Central memory CD8-positive, alpha-beta T cell (primary cell): ENCODE measurements at regions not wholly inside any gene's neighbourhood (a gene's known extent, or its start where the extent isn't known, plus 50 kb on each side); places are given as distances from the start of the nearest gene placed in this dataset.

Source experiments
- ATAC-seq: fragments of 150-1000 bp; cut with Tn5 transposase; replicated peaks from 2 replicates; pipeline ENCODE4 v1.10.0; 2022; ENCODE audit warnings: mild to moderate bottlenecking, moderate FRiP score, moderate number of reproducible peaks; ENCODE audit not compliant: poor library complexity, severe bottlenecking; ENCODE audit errors: extremely low read depth
- DNase-seq, 2 donors: peaks; one replicate each; pipeline ENCODE4 v3.0.0; 2021; ENCODE audit warnings: low spot score in 2 of 2
- H3K27ac Mint-ChIP-seq: one replicate; pipeline ENCODE4 v1.8.0; 2022; ENCODE audit warnings: low read depth, mild to moderate bottlenecking, moderate library complexity, mixed read lengths
- H3K27me3 Mint-ChIP-seq: one replicate; pipeline ENCODE4 v1.8.0; 2022; ENCODE audit warnings: mixed read lengths
- H3K36me3 Mint-ChIP-seq: one replicate; pipeline ENCODE4 v1.8.0; 2022; ENCODE audit warnings: mild to moderate bottlenecking, moderate library complexity, mixed read lengths; ENCODE audit not compliant: insufficient read depth
- H3K4me1 Mint-ChIP-seq: one replicate; pipeline ENCODE4 v1.8.0; 2022; ENCODE audit warnings: mixed read lengths
- H3K4me3 Mint-ChIP-seq: one replicate; pipeline ENCODE4 v1.8.0; 2022; ENCODE audit warnings: mild to moderate bottlenecking, moderate library complexity, mixed read lengths
- H3K9me3 Mint-ChIP-seq: one replicate; pipeline ENCODE4 v1.8.0; 2022; ENCODE audit warnings: mixed read lengths

- DNase-seq (no peak), ATAC-seq (no peak)
- no peaks in the 10 kb centered on the region for H3K36me3 Mint-ChIP-seq
- H3K27me3 Mint-ChIP-seq, result peaks cover 9% of the 10 kb centered on the region
- no peaks in the 10 kb centered on the region for H3K9me3 Mint-ChIP-seq
- H3K4me1 Mint-ChIP-seq, result no peaks in the 10 kb centered on the region
- H3K4me3 Mint-ChIP-seq, result no peak overlapping the region
- H3K27ac Mint-ChIP-seq, result no peak overlapping the region
These were observed 404.1 kb upstream of the MKI67 start for GRCh38 chr10:128530301-128530700.

GRCh38 chr10:128530946-128531345 lies 404.7 kb upstream of the MKI67 start:
- H3K27ac Mint-ChIP-seq, result no peak overlapping the region
- H3K4me1 Mint-ChIP-seq, result no peaks in the 10 kb centered on the region
- H3K9me3 Mint-ChIP-seq, result no peaks in the 10 kb centered on the region
- DNase-seq (no peak), ATAC-seq (no peak)
- H3K36me3 Mint-ChIP-seq, result no peaks in the 10 kb centered on the region
- no peak overlapping the region for H3K4me3 Mint-ChIP-seq
- H3K27me3 Mint-ChIP-seq, result peaks cover 12% of the 10 kb centered on the region

GRCh38 chr10:128534686-128535085 lies 408.5 kb upstream of the MKI67 start:
- Mint-ChIP-seq H3K4me3 (no peak overlapping the region), H3K9me3 (no peaks in the 10 kb centered on the region), H3K4me1 (no peaks in the 10 kb centered on the region), H3K27ac (no peak overlapping the region), H3K27me3 (peaks cover 34% of the 10 kb centered on the region), H3K36me3 (no peaks in the 10 kb centered on the region)
- ATAC-seq (no peak), DNase-seq (no peak)

GRCh38 chr10:128536259-128536658 lies 410.0 kb upstream of the MKI67 start:
- Mint-ChIP-seq H3K4me1 (no peaks in the 10 kb centered on the region), H3K9me3 (no peaks in the 10 kb centered on the region), H3K4me3 (no peak overlapping the region), H3K36me3 (no peaks in the 10 kb centered on the region), H3K27ac (no peak overlapping the region), H3K27me3 (peaks cover 45% of the 10 kb centered on the region)
- DNase-seq (no peak), ATAC-seq (no peak)

GRCh38 chr10:128537834-128538330 lies 411.7 kb upstream of the MKI67 start:
- no peak for ATAC-seq
- no peaks in the 10 kb centered on the region for H3K36me3 Mint-ChIP-seq
- peaks cover 50% of the 10 kb centered on the region for H3K27me3 Mint-ChIP-seq
- no peak overlapping the region for H3K4me3 Mint-ChIP-seq
- H3K4me1 Mint-ChIP-seq, result no peaks in the 10 kb centered on the region
- no peak for DNase-seq
- no peaks in the 10 kb centered on the region for H3K9me3 Mint-ChIP-seq
- no peak overlapping the region for H3K27ac Mint-ChIP-seq

- no peaks in the 10 kb centered on the region for H3K36me3 Mint-ChIP-seq
- no peak overlapping the region for H3K27ac Mint-ChIP-seq
- ATAC-seq, result no peak
These were observed 412.4 kb upstream of the MKI67 start for GRCh38 chr10:128538671-128539070.

GRCh38 chr10:128539510-128540127 lies 413.4 kb upstream of the MKI67 start:
- Mint-ChIP-seq H3K9me3 (no peaks in the 10 kb centered on the region), H3K27ac (no peak overlapping the region), H3K27me3 (peaks cover 48% of the 10 kb centered on the region), H3K36me3 (no peaks in the 10 kb centered on the region), H3K4me3 (no peak overlapping the region), H3K4me1 (no peaks in the 10 kb centered on the region)
- ATAC-seq (no peak), DNase-seq (no peak)

More at GRCh38 chr10:128538671-128539070, 412.4 kb upstream of the MKI67 start:
- Mint-ChIP-seq H3K4me1 (no peaks in the 10 kb centered on the region), H3K27me3 (peaks cover 48% of the 10 kb centered on the region), H3K4me3 (no peak overlapping the region), H3K9me3 (no peaks in the 10 kb centered on the region)
- DNase-seq, result no peak

GRCh38 chr10:128540128-128540762 lies 414.0 kb upstream of the MKI67 start:
- Mint-ChIP-seq H3K27me3 (peaks cover 48% of the 10 kb centered on the region), H3K4me1 (no peaks in the 10 kb centered on the region), H3K4me3 (no peak overlapping the region), H3K27ac (no peak overlapping the region), H3K9me3 (no peaks in the 10 kb centered on the region), H3K36me3 (no peaks in the 10 kb centered on the region)
- no peak for ATAC-seq
- DNase-seq, result no peak

- Mint-ChIP-seq H3K9me3 (no peaks in the 10 kb centered on the region), H3K4me1 (no peaks in the 10 kb centered on the region), H3K27me3 (peaks cover 44% of the 10 kb centered on the region), H3K27ac (no peak overlapping the region), H3K36me3 (no peaks in the 10 kb centered on the region), H3K4me3 (no peak overlapping the region)
- DNase-seq (no peak), ATAC-seq (no peak)
These were observed 414.8 kb upstream of the MKI67 start for GRCh38 chr10:128540781-128541761.

GRCh38 chr10:128541926-128542475 lies 415.8 kb upstream of the MKI67 start:
- H3K4me1 Mint-ChIP-seq, result no peaks in the 10 kb centered on the region
- no peaks in the 10 kb centered on the region for H3K36me3 Mint-ChIP-seq
- no peaks in the 10 kb centered on the region for H3K9me3 Mint-ChIP-seq
- peaks cover 39% of the 10 kb centered on the region for H3K27me3 Mint-ChIP-seq
- H3K27ac Mint-ChIP-seq, result no peak overlapping the region
- ATAC-seq (no peak), DNase-seq (no peak)
- no peak overlapping the region for H3K4me3 Mint-ChIP-seq

GRCh38 chr10:128542659-128543058 lies 416.4 kb upstream of the MKI67 start:
- Mint-ChIP-seq H3K27ac (no peak overlapping the region), H3K27me3 (peaks cover 39% of the 10 kb centered on the region), H3K9me3 (no peaks in the 10 kb centered on the region), H3K36me3 (no peaks in the 10 kb centered on the region), H3K4me1 (no peaks in the 10 kb centered on the region), H3K4me3 (no peak overlapping the region)
- DNase-seq (no peak), ATAC-seq (no peak)

- H3K4me1 Mint-ChIP-seq, result no peaks in the 10 kb centered on the region
- no peaks in the 10 kb centered on the region for H3K36me3 Mint-ChIP-seq
- peaks cover 39% of the 10 kb centered on the region for H3K27me3 Mint-ChIP-seq
- no peak overlapping the region for H3K4me3 Mint-ChIP-seq
- H3K9me3 Mint-ChIP-seq, result no peaks in the 10 kb centered on the region
- ATAC-seq (no peak), DNase-seq (no peak)
- H3K27ac Mint-ChIP-seq, result no peak overlapping the region
These were observed 416.9 kb upstream of the MKI67 start for GRCh38 chr10:128543151-128543550.
